HUES64 (cell line): ENCODE measurements at regions not wholly inside any gene's neighbourhood (a gene's known extent, or its start where the extent isn't known, plus 50 kb on each side); places are given as distances from the start of the nearest gene placed in this dataset.

Source experiments
- H3K27ac ChIP-seq: 2 replicates; pipeline ENCODE4 v1.7.0; 2013; ENCODE audit warnings: low read depth, low read length, inconsistent platforms
- H3K27me3 ChIP-seq: 2 replicates; pipeline ENCODE4 v1.6.1; 2013; ENCODE audit warnings: mild to moderate bottlenecking, low read length; ENCODE audit not compliant: insufficient read depth
- H3K36me3 ChIP-seq: 2 replicates; pipeline ENCODE4 v1.6.1; 2013; ENCODE audit warnings: mild to moderate bottlenecking, low read length; ENCODE audit not compliant: insufficient read depth
- H3K4me1 ChIP-seq: 2 replicates; pipeline ENCODE4 v1.6.1; 2013; ENCODE audit warnings: mild to moderate bottlenecking, low read length, moderate library complexity; ENCODE audit not compliant: insufficient read depth
- H3K4me3 ChIP-seq: 2 replicates; pipeline ENCODE4 v1.5.1; 2013; ENCODE audit warnings: mild to moderate bottlenecking, low read length, moderate library complexity
- H3K9ac ChIP-seq: 2 replicates; pipeline ENCODE4 v1.6.1; 2013; ENCODE audit warnings: mild to moderate bottlenecking, low read depth, low read length
- H3K9me3 ChIP-seq: 2 replicates; pipeline ENCODE4 v1.6.1; 2013; ENCODE audit warnings: low read depth, low read length; ENCODE audit not compliant: insufficient read depth
- WGBS: fragments of 150-250, 120-280 bp; methylation state at CpG from one replicate; pipeline ENCODE4 v1.1.7; 2013; ENCODE audit warnings: missing lambda C conversion rate; 5-methylcytosine and 5-hydroxymethylcytosine counted together

DNA sequence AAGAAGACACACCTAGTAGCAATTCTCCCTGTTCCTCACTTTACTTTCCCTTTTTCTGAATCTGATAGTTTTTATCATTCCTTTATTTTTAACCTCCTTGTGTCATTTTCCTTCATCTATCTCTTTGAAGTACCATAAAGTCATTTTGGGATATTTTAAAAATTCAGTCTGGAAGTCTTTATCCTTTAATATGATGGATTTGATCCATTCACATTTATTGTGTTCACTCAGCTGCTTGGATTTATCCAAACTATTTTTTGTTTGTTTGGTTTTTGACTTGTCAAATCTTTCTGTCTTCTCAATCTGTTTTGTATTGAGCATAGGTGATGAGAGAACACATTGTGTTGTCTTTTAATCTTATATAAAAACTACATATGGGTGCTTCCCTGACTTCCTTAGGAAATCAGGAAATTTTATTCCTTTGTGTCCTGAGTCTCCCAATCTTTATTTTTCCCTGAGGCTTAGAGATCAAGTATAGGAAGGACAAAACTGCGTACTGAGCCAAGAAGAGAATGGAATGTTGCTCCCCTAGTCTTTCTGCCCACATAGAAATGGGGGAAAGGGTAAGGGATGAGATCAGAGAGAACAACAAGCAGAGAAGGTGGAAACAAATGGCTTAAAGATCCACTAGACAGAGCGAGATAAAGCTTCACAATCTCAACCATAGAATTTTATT lies 132.7 kb upstream of the HABP2 start:
- WGBS: 88% methylated on average over 1 of the region's 2 CpGs
- Histone ChIP-seq H3K9me3 (peaks cover 11% of the 10 kb centered on the region), H3K4me3 (no peak overlapping the region), H3K27ac (no peak overlapping the region), H3K36me3 (no peaks in the 10 kb centered on the region), H3K9ac (no peak overlapping the region), H3K4me1 (no peaks in the 10 kb centered on the region), H3K27me3 (no peaks in the 10 kb centered on the region)

GRCh38 chr10:113420733-113421675 lies 131.8 kb upstream of the HABP2 start:
- no peak overlapping the region for H3K4me3 ChIP-seq
- WGBS: 94% methylated on average over 9 of the region's 9 CpGs
- H3K27me3 ChIP-seq: no peaks in the 10 kb centered on the region
- no peak overlapping the region for H3K27ac ChIP-seq
- H3K36me3 ChIP-seq: no peaks in the 10 kb centered on the region
- no peaks in the 10 kb centered on the region for H3K4me1 ChIP-seq
- H3K9me3 ChIP-seq: peaks cover 11% of the 10 kb centered on the region
- H3K9ac ChIP-seq: no peak overlapping the region

DNA sequence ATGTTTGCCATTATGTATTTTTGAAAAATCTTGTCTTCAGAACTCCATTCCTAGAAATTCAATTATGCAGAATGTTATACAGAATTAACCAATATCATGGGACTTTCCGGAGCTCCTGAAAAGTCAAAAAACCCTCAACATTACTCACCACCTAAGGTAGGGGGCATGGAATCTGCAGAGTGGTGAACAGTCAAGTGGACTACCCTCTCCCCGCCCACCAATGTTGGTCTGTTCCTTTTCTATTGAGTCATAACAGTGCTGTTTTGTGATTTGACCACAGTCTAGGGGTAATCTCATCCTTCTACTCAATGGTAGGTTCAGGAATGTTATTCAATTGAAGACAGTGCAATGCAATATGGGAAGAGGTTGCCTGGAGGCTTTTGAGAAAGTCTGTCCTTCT lies 130.5 kb upstream of the HABP2 start:
- H3K4me1 ChIP-seq: no peaks in the 10 kb centered on the region
- no peaks in the 10 kb centered on the region for H3K36me3 ChIP-seq
- H3K4me3 ChIP-seq: no peak overlapping the region
- no peak overlapping the region for H3K27ac ChIP-seq
- peaks cover 11% of the 10 kb centered on the region for H3K9me3 ChIP-seq
- WGBS: no CpG with 5 or more reads among the region's 2 CpGs
- H3K9ac ChIP-seq: no peak overlapping the region
- H3K27me3 ChIP-seq: no peaks in the 10 kb centered on the region

DNA sequence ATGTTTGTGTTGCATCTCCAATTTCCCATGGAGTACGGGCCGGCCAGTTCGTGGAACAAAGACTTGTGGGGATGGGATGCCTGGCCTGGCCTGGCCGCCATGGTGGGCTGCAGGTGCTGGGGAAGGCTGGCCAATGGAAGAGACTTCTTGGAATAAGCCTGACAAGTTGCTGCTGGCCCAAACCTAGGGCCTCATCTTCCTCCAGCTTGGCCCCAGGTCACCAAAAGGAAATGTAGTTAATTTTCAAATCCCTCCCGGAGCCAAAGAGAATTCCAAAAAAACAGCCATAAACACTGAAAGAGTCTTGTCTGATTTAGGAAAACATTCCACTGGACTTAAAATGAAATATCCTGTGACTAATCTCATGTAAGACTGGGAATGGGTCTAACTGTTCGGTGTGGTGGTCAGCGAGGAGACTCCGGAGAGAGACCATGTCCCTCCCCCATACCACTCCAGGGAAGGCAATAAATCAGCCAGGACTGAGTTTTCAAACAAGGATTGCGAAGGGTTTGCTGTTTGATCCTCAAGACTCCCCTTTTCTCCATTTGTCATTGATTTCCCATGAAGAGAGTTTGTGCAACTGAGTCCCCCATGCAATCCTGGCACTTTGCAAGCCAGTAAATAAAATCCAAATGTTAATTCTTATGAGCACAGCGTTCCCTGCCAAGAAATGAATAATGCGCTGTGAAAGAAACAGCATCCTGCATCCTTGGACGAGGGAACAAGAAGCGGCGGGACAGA lies 128.7 kb upstream of the HABP2 start:
- H3K27me3 ChIP-seq: no peaks in the 10 kb centered on the region
- WGBS: 93% methylated on average over 14 of the region's 14 CpGs
- no peak overlapping the region for H3K27ac ChIP-seq
- no peak overlapping the region for H3K9ac ChIP-seq
- H3K4me3 ChIP-seq: no peak overlapping the region
- H3K4me1 ChIP-seq: no peaks in the 10 kb centered on the region
- H3K9me3 ChIP-seq: peaks cover 11% of the 10 kb centered on the region
- H3K36me3 ChIP-seq: no peaks in the 10 kb centered on the region

GRCh38 chr10:113425008-113425407 lies 127.8 kb upstream of the HABP2 start:
- no peak overlapping the region for H3K27ac ChIP-seq
- H3K9me3 ChIP-seq: peaks cover 3% of the 10 kb centered on the region; the same call in 1 of the 2 replicates
- H3K9ac ChIP-seq: no peak overlapping the region
- no peaks in the 10 kb centered on the region for H3K27me3 ChIP-seq
- no peaks in the 10 kb centered on the region for H3K4me1 ChIP-seq
- no peaks in the 10 kb centered on the region for H3K36me3 ChIP-seq
- H3K4me3 ChIP-seq: no peak overlapping the region
- WGBS: 88% methylated on average over 3 of the region's 3 CpGs

DNA sequence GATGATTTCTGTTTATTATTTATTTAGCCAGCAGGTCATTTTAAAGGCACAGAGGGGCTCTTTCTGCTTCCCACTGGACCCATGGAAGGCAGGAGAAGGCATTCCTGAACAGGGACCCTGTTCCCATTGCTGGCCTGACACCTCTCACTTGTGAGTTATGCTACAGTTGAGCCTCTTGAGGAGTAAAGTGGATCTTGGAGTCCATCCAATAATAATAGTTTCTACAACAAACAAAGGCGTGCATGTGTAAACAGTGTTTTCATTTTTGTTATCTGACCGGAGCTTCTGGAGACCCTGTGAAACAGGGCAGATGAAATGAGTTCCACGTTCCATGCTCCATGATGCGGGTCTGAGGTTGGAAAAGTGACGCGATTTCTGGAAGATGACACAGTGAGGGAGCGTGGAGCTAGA lies 127.3 kb upstream of the HABP2 start:
- WGBS: 96% methylated on average over 7 of the region's 7 CpGs
- H3K4me1 ChIP-seq: no peaks in the 10 kb centered on the region
- H3K27ac ChIP-seq: no peak overlapping the region
- H3K9me3 ChIP-seq: no peaks in the 10 kb centered on the region
- no peaks in the 10 kb centered on the region for H3K27me3 ChIP-seq
- no peak overlapping the region for H3K4me3 ChIP-seq
- no peaks in the 10 kb centered on the region for H3K36me3 ChIP-seq
- H3K9ac ChIP-seq: no peak overlapping the region

DNA sequence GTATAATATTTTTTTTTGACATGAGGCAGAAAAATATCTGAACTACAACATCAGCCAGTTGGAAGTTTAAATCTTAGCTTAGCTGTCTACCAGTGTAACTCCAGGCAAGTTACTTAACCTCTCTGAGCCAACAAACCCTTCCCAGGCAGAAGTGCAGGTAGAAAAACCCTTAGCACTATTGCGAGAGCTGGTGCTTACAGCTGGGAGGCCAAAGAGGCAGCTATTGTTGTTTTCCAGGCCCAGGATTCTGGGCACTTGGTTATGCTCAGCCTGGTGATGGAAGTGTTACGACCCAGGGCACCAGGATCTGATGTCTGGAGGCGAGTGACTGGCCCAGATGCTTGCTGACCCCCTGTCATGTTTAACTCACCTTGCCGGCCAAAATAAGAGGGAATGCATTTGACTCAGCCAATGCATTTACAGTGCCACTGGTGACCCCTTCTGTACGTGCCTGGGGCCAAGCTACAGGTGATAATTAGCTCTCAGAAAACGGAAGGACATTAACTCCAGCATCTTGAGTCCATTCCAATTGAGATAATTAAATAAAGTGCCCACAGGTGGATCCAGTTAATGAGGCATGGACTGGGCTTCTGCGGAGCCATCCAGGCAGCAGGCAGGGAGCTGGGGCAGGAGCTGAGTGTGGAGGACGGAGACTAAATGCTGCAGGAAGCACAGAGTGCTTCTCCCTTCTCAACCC lies 126.5 kb upstream of the HABP2 start:
- no peak overlapping the region for H3K4me3 ChIP-seq
- H3K27ac ChIP-seq: no peak overlapping the region
- H3K9ac ChIP-seq: no peak overlapping the region
- no peaks in the 10 kb centered on the region for H3K27me3 ChIP-seq
- no peaks in the 10 kb centered on the region for H3K36me3 ChIP-seq
- no peaks in the 10 kb centered on the region for H3K4me1 ChIP-seq
- WGBS: 92% methylated on average over 8 of the region's 8 CpGs
- H3K9me3 ChIP-seq: no peaks in the 10 kb centered on the region

GRCh38 chr10:113427236-113427735 lies 125.6 kb upstream of the HABP2 start:
- no peaks in the 10 kb centered on the region for H3K36me3 ChIP-seq
- no peak overlapping the region for H3K9ac ChIP-seq
- no peaks in the 10 kb centered on the region for H3K4me1 ChIP-seq
- WGBS: 85% methylated on average over 4 of the region's 4 CpGs
- no peaks in the 10 kb centered on the region for H3K9me3 ChIP-seq
- H3K27ac ChIP-seq: no peak overlapping the region
- no peaks in the 10 kb centered on the region for H3K27me3 ChIP-seq
- no peak overlapping the region for H3K4me3 ChIP-seq

GRCh38 chr10:113427811-113428558 lies 124.9 kb upstream of the HABP2 start:
- WGBS: 88% methylated on average over 2 of the region's 5 CpGs
- Histone ChIP-seq H3K36me3 (no peaks in the 10 kb centered on the region), H3K4me1 (no peaks in the 10 kb centered on the region), H3K27ac (no peak overlapping the region), H3K4me3 (no peak overlapping the region), H3K9ac (no peak overlapping the region), H3K27me3 (no peaks in the 10 kb centered on the region), H3K9me3 (no peaks in the 10 kb centered on the region)
